Esophagus muscularis mucosa (tissue), 3 donors: ENCODE measurements at regions not wholly inside any gene's neighbourhood (a gene's known extent, or its start where the extent isn't known, plus 50 kb on each side); places are given as distances from the start of the nearest gene placed in this dataset.

Experiments
- POLR2A ChIP-seq: fragments of 450-650 bp; IDR thresholded peaks from one replicate; pipeline ENCODE4 v1.6.1; 2017; ENCODE audit warnings: antibody characterized with exemption, moderate library complexity, mild to moderate bottlenecking, low read depth
- POLR2AphosphoS5 ChIP-seq, 2 donors: sonication (generic); formaldehyde crosslinking; IDR thresholded peaks; one replicate each; pipeline ENCODE4 v1.6.1; 2017; ENCODE audit warnings: antibody characterized with exemption in 2 of 2
- TF ChIP-seq, protein P1 (sequence below), 3 experiments: fragments of 200-600 bp in 2 of 3; fragments of 450-650 bp in 1 of 3; sonication (generic) in 2 of 3; IDR thresholded peaks; one replicate each; pipeline ENCODE4 v1.5.1; 2017 to 2019; ENCODE audit warnings: antibody characterized with exemption in 3 of 3, mild to moderate bottlenecking in 2 of 3, moderate library complexity in 1 of 3

- TF ChIP-seq, protein P1, sequence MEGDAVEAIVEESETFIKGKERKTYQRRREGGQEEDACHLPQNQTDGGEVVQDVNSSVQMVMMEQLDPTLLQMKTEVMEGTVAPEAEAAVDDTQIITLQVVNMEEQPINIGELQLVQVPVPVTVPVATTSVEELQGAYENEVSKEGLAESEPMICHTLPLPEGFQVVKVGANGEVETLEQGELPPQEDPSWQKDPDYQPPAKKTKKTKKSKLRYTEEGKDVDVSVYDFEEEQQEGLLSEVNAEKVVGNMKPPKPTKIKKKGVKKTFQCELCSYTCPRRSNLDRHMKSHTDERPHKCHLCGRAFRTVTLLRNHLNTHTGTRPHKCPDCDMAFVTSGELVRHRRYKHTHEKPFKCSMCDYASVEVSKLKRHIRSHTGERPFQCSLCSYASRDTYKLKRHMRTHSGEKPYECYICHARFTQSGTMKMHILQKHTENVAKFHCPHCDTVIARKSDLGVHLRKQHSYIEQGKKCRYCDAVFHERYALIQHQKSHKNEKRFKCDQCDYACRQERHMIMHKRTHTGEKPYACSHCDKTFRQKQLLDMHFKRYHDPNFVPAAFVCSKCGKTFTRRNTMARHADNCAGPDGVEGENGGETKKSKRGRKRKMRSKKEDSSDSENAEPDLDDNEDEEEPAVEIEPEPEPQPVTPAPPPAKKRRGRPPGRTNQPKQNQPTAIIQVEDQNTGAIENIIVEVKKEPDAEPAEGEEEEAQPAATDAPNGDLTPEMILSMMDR (IDR thresholded peaks at IDR 0.05), result no peak
- TF ChIP-seq POLR2AphosphoS5 (IDR thresholded peaks at IDR 0.05) (no peak), POLR2A (no peak)
Observed at GRCh38 chr4:127120441-127121090, 512.2 kb upstream of the INTU start.
